Small intestine (tissue), 7 donors: ENCODE measurements at regions not wholly inside any gene's neighbourhood (a gene's known extent, or its start where the extent isn't known, plus 50 kb on each side); places are given as distances from the start of the nearest gene placed in this dataset.
"Not testable (repeated sequence)": the region's sequence is repeated elsewhere in the genome, so short reads cannot be mapped to it uniquely, and the experiment has no call there.

Experiments
- DNase-seq, 2 donors: peaks; one replicate each; pipeline versions ENCODE4 v3.0.0 to v3.0.0-alpha.2; 2013
- FAIRE-seq: peaks from 2 replicates; lab custom pipeline; 2012; peaks lifted over from hg19 to GRCh38; lab: Jason Lieb, UNC
- H3K27ac ChIP-seq, 3 donors: one replicate each; pipeline ENCODE4 v1.5.1; 2013; ENCODE audit warnings: low read length in 2 of 3, mild to moderate bottlenecking in 2 of 3, control low read depth in 1 of 3, inconsistent platforms in 1 of 3, low read depth in 1 of 3, moderate library complexity in 1 of 3
- H3K27me3 ChIP-seq, 3 donors: one replicate each; pipeline ENCODE4 v1.6.1; 2013; ENCODE audit warnings: low read length in 3 of 3, inconsistent platforms in 1 of 3; ENCODE audit not compliant: control insufficient read depth in 3 of 3, insufficient read depth in 3 of 3
- H3K36me3 ChIP-seq, 3 donors: one replicate each; pipeline ENCODE4 v1.6.1; 2013; ENCODE audit warnings: low read length in 3 of 3, inconsistent platforms in 1 of 3, low read depth in 1 of 3, mild to moderate bottlenecking in 1 of 3, moderate library complexity in 1 of 3; ENCODE audit not compliant: control insufficient read depth in 3 of 3, insufficient read depth in 2 of 3
- H3K4me1 ChIP-seq, 3 donors: one replicate each; pipeline ENCODE4 v1.6.1; 2013; ENCODE audit warnings: low read length in 2 of 3, inconsistent platforms in 1 of 3, low read depth in 1 of 3, mild to moderate bottlenecking in 1 of 3, moderate library complexity in 1 of 3; ENCODE audit not compliant: control insufficient read depth in 3 of 3, insufficient read depth in 2 of 3
- H3K4me3 ChIP-seq, 3 donors: one replicate each; pipeline ENCODE4 v1.5.1; 2013; ENCODE audit warnings: low read length in 3 of 3, control low read depth in 1 of 3, inconsistent platforms in 1 of 3, low read depth in 1 of 3, mild to moderate bottlenecking in 1 of 3, moderate library complexity in 1 of 3
- H3K9me3 ChIP-seq, 2 donors: one replicate each; pipeline ENCODE4 v1.6.1; 2013; ENCODE audit warnings: low read depth in 1 of 2, low read length in 1 of 2; ENCODE audit not compliant: control insufficient read depth in 2 of 2, insufficient read depth in 1 of 2
- WGBS, 3 donors: extraction: QIAGEN DNeasy Blood & Tissue Kit; methylation state at CpG; one replicate each; pipeline ENCODE4 v1.1.7; 2013; 5-methylcytosine and 5-hydroxymethylcytosine counted together
- donor health status: healthy with polysubstance abuse.
- donor health status: control.
- donor health status: control.
- donor health status: Bipolar disorder and iron deficiency.
- donor health status: healthy.

DNA sequence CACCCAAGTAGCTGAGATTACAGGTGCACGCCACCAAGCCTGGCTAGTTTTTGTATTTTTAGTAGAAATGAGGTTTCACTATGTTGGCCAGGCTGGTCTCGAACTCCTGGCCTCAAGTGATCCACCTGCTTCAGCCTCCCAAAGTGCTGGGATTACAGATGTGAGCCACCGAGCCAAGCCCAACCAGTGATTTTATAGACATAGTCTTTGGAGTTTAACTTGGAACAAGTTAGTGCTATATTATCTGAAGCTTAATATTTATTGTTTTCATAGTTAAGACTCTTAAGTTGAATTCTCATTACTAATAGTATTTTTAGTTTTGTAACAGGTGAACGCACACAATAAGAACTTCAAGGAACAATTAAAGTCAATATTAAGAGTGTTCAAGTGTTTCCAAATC, 122.1 kb downstream of the SPAG6 start:
- not testable (repeated sequence) for H3K4me1 ChIP-seq, H3K9me3 ChIP-seq, DNase-seq, H3K36me3 ChIP-seq, H3K4me3 ChIP-seq, FAIRE-seq, H3K27ac ChIP-seq
- H3K27me3 ChIP-seq, result peaks cover 0 to 16% (median 7%) of the 10 kb centered on the region in 3 donors
- 85 to 90% (median 86%) methylated on average over 4 of the region's 4 CpGs for WGBS, 3 donors

- no peak for FAIRE-seq
These were observed 123.4 kb downstream of the SPAG6 start for GRCh38 chr10:22468570-22469320.

DNA sequence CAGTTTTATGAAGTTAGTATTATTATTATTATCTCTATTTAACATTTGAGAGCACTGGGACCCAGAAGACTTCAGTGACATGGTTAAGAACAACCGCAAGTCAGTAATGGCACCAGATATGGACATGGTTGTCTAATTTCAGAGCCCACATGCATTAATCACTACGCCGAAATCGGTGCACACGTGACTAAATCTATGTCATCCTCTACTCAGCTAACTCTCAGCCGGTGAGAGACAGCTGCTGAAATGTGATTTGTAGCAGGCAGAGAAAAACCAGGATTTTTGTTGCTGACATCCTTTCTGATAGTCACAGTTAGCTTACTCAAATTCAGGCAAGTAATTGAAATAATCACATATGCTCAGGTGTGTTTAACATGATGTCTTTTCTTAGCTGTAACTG, 127.7 kb downstream of the SPAG6 start:
- no peaks in the 10 kb centered on the region for H3K9me3 ChIP-seq
- no peaks in the 10 kb centered on the region for H3K36me3 ChIP-seq
- DNase-seq, result no peak
- peaks cover 16 to 58% (median 32%) of the 10 kb centered on the region in 3 donors for H3K27me3 ChIP-seq
- no peak overlapping the region for H3K4me3 ChIP-seq
- H3K4me1 ChIP-seq, result peaks cover 3 to 17% (median 3%) of the 10 kb centered on the region in 3 donors
- WGBS, 3 donors, result 91 to 98% (median 94%) methylated on average over 6 of the region's 6 CpGs
- no peak for FAIRE-seq
- H3K27ac ChIP-seq, result no peak overlapping the region

More at GRCh38 chr10:22468570-22469320, 123.4 kb downstream of the SPAG6 start:
- DNase-seq, result no peak
- 78 to 84% (median 79%) methylated on average over 3 of the region's 3 CpGs for WGBS, 3 donors
- no peaks in the 10 kb centered on the region for H3K9me3 ChIP-seq
- no peak overlapping the region for H3K27ac ChIP-seq
- H3K27me3 ChIP-seq, result peaks cover 0 to 25% (median 10%) of the 10 kb centered on the region in 3 donors
- no peaks in the 10 kb centered on the region for H3K36me3 ChIP-seq
- H3K4me3 ChIP-seq, result no peak overlapping the region
- H3K4me1 ChIP-seq, result no peaks in the 10 kb centered on the region

DNA sequence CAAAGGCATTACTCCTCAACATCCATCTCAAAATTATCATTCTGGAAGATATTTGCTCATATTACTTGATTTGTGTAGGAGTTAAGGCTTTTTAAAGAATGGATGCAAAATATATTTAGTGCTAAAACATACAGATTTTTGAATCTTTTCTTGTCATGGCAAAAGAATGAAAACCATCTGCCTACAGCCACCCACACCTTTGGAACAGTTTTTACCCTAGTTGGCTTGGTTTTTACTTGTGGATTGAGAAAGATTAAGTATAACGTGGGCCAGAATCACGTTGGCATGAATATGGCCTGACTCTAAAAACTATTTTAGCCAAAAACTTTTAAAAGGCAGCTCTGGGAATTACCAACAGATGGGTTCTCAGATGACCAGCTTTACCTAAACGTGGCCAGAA, 128.2 kb downstream of the SPAG6 start:
- Histone ChIP-seq H3K27ac (no peak overlapping the region), H3K9me3 (no peaks in the 10 kb centered on the region), H3K36me3 (no peaks in the 10 kb centered on the region), H3K4me1 (peaks cover 3 to 17% (median 3%) of the 10 kb centered on the region in 3 donors), H3K27me3 (peaks cover 16 to 62% (median 32%) of the 10 kb centered on the region in 3 donors), H3K4me3 (no peak overlapping the region)
- DNase-seq (no peak), FAIRE-seq (no peak)
- 81 to 89% (median 81%) methylated on average over 3 of the region's 3 CpGs for WGBS, 3 donors

- no peaks in the 10 kb centered on the region for H3K9me3 ChIP-seq
- peak overlapping the region in 2 of 3 donors; percentile 23 to 46 for H3K4me3 ChIP-seq
- peaks cover 16 to 63% (median 33%) of the 10 kb centered on the region in 3 donors for H3K27me3 ChIP-seq
- H3K27ac ChIP-seq, result no peak overlapping the region
- WGBS, 3 donors, result 1 to 2% (median 1%) methylated on average over 83 to 96 of the region's 96 CpGs
- FAIRE-seq (no peak), DNase-seq (peak in 1 of 2 donors; percentile 42)
- peaks cover 3 to 17% (median 3%) of the 10 kb centered on the region in 3 donors for H3K4me1 ChIP-seq
- H3K36me3 ChIP-seq, result no peaks in the 10 kb centered on the region
These were observed 130.6 kb downstream of the SPAG6 start for GRCh38 chr10:22475651-22476600.

- no peak overlapping the region for H3K27ac ChIP-seq
- FAIRE-seq (no peak), DNase-seq (peak in 1 of 2 donors; percentile 45)
- H3K9me3 ChIP-seq, result no peaks in the 10 kb centered on the region
- H3K4me1 ChIP-seq, result peaks cover 3 to 17% (median 3%) of the 10 kb centered on the region in 3 donors
- peaks cover 16 to 57% (median 30%) of the 10 kb centered on the region in 3 donors for H3K27me3 ChIP-seq
- WGBS, 3 donors, result 15 to 23% (median 18%) methylated on average over 55 of the region's 55 CpGs
- no peaks in the 10 kb centered on the region for H3K36me3 ChIP-seq
- H3K4me3 ChIP-seq, result peak overlapping the region in 2 of 3 donors; percentile 5 to 46
These were observed 131.5 kb downstream of the SPAG6 start for GRCh38 chr10:22476601-22477321.

- peaks cover 3 to 17% (median 3%) of the 10 kb centered on the region in 3 donors for H3K4me1 ChIP-seq
- H3K9me3 ChIP-seq, result no peaks in the 10 kb centered on the region
- WGBS, 3 donors, result 58 to 70% (median 67%) methylated on average over 68 to 72 of the region's 72 CpGs
- no peak for FAIRE-seq
- no peak overlapping the region for H3K4me3 ChIP-seq
- no peaks in the 10 kb centered on the region for H3K36me3 ChIP-seq
- peaks cover 16 to 49% (median 26%) of the 10 kb centered on the region in 3 donors for H3K27me3 ChIP-seq
- H3K27ac ChIP-seq, result no peak overlapping the region
- DNase-seq, result peak in 1 of 2 donors; percentile 30
These were observed 132.3 kb downstream of the SPAG6 start for GRCh38 chr10:22477334-22478287.
